ENCODE measurements at regions not wholly inside any gene's neighbourhood (a gene's known extent, or its start where the extent isn't known, plus 50 kb on each side); places are given as distances from the start of the nearest gene placed in this dataset.
"Not testable (repeated sequence)": the region's sequence is repeated elsewhere in the genome, so short reads cannot be mapped to it uniquely, and the experiment has no call there.

DNA sequence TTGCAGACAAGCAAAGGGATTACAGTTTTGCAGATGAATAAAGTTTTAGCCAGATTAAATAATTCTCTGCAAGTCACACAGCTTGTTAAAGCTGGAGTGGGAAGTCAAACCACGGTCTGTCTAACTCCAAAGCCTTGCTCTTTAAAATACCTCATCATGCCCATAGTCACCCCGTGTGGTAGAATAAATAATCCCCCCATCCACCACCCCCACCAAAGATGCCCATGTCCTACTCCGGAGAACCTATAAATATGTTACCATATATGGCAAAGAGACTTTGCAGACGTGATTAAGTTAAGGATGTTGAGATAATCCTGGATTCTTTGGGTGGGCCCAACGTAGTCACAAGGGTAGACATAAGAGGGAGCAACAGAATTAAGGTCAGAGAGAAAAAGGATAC, 118.7 kb downstream of the BEND2 start:
- DNase-seq (ENCODE audit: low read depth in 3 of 3): no peak

DNA sequence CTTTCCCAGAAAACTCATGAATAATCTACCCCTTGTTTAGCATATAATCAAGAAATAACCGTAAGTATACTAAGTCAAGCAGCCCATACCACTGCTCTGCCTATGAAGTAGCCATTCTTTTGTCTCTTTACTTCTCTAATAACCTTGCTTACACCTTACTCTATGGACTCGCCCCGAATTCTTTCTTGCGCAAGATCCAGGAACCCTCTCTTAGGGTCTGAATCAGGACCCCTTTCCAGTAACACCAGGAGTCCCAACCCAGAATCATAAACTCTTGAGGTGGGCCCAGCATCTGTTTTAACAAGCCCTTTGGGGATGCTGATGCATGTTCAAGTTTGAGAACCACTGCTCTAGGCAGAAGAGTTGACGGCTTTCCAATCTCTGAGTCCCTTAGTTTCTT, 119.6 kb downstream of the BEND2 start:
- DNase-seq (ENCODE audit: low read depth in 3 of 3): no peak

DNA sequence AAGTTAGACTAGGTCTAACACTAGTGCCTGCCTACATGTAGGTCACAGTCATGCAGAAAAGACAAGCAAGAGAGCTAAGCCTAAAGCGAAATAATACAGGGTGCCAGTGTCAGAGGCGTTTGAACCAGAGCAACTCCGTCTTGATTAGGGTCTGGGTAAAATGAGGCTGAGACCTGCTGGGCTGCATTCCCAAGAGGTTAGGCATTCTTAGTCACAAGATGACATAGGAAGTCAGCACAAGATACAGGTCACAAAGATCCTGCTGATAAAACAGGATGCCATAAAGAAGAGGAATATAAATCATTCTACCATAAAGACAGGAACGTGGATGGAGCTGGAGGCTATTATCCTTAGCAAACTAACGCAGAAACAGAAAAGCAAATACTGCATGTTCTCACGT, 120.9 kb downstream of the BEND2 start:
- DNase-seq (ENCODE audit: low read depth in 3 of 3): no peak

DNA sequence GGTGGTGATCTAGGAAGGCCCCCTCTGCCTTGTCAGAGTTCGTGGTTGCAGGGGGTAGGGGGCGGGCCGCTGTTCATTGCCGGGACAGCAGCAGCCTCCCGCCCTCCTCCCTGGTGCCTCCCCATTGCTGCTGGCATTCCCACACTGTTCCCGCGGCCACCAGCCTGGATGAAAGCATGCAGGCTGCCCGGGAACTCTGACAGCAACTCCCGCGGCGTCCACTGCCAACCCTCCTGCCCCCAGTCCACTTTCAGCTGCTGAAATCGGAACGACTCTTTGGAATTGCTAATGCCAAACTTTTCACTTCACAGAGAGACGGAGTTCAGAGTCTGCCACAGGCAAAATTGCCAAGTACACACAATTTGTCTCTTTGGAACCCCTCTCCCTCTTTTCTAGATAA, 121.9 kb downstream of the BEND2 start:
- DNase-seq (ENCODE audit: low read depth in 3 of 3): no peak

DNA sequence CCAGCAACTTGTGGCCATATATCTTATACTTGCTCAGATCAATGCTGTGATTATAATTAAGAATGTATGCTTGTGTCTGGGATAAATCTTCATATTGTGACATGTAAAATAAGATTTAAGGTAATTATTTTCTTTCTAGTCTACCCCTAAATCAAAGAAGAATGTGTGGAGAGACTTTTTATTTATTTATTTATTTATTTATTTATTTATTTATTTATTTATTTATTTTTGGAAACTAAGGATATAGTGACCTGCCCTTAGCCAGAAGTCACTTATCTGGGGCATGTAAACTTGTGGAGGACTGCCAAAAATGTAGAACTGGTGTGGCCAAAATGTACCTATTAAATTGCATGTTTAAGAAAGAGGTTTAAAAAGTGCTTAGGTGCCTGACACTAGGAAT, 144.3 kb downstream of the BEND2 start:
- no peak for DNase-seq (ENCODE audit: low read depth in 3 of 3)

DNA sequence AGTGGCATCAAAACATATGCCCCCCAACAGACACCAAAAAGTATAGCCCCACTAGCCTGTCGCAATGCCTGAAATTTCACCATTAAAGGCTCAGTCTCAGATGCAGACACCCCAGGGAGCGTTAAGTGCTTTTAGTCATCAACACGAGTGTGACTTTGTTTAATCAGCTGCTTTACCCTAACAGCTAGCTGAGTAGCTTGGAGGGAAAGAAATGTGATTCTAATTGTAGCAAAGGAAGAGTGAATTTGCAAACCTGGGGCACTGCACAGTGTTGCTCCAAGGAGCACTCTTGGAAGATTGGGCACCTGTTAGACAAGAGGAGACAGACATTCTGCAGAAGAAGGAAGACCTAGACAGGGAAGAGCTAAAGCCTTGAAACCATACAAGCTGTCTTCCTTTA, 145.1 kb downstream of the BEND2 start:
- DNase-seq (ENCODE audit: low read depth in 3 of 3): no peak

DNA sequence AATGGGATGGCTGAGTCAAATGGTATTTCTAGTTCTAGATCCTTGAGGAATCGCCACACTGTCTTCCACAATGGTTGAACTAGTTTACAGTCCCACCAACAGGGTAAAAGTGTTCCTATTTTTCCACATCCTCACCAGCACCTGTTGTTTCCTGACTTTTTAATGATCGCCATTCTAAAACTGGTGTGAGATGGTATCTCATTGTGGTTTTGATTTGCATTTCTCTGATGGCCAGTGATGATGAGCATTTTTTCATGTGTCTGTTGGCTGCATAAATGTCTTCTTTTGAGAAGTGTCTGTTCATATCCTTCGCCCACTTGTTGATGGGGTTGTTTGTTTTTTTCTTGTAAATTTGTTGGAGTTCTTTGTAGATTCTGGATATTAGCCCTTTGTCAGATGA, 152.6 kb downstream of the BEND2 start:
- not testable (repeated sequence) for DNase-seq (ENCODE audit: low read depth in 3 of 3)

DNA sequence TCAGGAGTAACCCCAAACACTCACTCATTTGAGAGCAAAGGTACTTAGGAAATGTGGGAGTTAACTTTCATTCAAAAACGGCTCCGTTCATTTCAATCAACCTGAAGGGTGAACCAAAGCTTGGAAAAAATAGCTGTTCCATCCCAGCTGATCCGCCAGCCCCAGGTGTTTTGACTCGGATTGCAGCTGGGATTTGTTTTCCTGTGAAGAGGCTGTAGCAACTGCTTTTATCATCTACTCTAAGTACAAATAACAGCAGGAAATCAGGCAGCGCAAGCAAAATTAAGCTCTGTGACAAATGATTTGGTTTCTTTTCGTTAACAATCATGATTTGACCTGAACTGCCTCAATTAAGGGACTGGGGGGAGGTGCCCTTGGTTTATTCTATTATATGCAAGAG, 154.7 kb downstream of the BEND2 start:
- no peak for DNase-seq (ENCODE audit: low read depth in 3 of 3)

DNA sequence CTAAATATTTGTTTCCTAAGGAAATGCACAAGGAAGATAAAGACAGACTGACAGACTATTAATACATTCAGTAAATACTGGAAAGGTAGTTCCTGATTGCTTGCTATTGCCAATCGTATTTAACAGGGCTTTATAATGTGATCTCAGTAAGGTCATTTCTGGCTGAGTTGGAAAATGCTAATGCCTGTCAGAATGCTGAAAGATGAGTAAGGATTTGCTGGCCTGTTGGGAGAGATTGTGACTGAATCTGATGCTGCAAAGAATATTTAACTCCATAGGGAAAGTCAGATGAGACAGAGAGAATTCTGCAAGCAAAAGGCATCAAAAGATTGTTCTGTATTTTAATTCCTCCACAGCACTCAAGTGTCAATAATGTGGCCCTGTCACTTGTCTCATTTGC, 169.0 kb downstream of the BEND2 start:
- DNase-seq (ENCODE audit: low read depth in 3 of 3): no peak

DNA sequence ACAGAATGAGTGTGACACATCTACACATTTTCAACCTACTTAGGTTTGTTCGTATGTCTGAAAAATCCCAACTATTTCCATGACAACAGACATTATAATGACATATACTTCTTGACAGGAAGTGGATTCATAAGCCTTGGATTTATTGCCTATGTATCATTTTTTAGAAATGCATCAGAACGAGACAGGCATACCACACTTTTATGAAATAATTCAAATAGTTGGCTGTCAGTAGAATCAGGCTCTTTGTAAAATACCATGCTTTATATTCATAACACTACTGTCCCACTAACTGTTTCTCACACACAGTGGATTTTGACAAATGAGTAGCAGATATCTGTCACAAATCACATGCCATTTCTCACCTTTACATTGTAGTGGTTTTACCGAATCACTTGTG, 173.2 kb downstream of the BEND2 start:
- no peak for DNase-seq (ENCODE audit: low read depth in 3 of 3)

DNA sequence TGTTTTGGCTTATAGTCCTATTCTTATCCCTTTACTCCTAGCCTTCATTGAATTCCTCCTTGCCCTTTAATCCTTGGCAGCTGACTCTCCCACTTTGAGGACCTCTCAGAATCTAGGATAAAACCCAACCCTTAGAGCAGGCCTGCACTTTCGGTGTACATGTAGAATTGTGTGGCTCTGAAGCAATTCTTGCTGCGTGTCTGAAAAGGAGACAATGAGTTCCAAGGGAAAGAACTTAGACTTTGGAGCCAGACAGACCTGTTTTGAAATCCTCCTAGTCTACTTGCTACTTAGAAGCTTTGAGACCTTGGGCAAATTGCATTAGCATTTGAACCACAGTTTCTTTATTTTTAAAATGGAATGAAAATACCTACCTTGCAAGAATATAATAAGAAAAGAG, 175.2 kb downstream of the BEND2 start:
- no peak for DNase-seq (ENCODE audit: low read depth in 3 of 3)

DNA sequence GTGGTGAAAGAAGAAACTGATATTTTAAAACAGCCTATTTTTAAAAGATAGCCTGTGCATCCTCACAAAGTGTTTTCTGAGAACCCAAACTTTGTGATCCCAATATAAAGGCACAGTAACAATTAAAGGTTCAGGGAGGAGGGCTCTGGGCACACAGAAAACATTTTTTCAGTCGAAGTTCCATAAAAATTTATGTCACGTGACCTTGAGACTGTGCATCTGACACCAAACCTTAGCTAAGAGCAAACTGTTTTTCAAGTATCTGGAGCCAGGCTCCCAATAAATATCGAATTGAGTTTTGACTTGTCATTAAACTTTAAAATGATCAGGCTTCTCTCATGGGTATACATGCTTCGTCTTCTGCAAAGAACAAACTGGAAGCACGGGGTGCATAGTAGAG, 177.9 kb downstream of the BEND2 start:
- no peak for DNase-seq (ENCODE audit: low read depth in 3 of 3)

DNA sequence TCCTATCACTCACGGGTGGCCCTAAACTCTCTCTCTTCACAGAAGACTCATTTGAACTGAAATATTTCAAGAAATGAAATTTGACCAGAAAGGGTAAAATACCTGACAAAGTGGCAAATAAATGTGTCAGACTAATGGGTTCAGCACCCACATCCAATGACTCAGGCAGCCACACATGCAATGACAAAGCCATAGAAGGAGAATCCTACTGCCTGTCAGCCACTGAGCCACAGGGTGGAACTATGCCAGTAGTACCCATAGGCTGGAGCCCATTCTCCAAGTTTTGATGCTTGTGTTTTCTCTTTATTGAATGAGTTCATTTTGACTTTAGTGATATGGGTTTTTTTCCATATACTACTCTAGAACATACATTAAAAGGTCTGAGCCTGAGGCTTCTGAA, 179.0 kb downstream of the BEND2 start:
- DNase-seq (ENCODE audit: low read depth in 3 of 3): no peak

DNA sequence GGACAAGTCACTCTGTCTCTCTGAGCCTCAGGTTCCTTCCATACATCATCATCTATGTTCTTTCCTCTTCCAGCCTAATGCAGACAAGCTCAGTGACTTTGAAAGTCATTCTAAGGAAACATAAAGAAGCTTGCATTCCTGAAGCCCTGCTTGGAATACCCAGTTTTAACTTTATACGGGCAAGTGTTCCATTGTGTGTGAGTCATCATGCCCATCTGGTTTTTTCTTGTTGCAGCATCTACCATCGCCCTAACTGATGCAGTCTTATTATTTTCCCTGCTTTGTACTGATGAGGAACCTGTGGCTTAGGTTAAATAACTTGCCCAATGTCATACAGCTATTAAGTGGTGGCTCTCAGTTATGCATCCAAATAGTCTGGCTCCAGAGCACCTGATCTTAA, 177.9 kb upstream of the RAI2 start:
- no peak for DNase-seq (ENCODE audit: low read depth in 3 of 3)

DNA sequence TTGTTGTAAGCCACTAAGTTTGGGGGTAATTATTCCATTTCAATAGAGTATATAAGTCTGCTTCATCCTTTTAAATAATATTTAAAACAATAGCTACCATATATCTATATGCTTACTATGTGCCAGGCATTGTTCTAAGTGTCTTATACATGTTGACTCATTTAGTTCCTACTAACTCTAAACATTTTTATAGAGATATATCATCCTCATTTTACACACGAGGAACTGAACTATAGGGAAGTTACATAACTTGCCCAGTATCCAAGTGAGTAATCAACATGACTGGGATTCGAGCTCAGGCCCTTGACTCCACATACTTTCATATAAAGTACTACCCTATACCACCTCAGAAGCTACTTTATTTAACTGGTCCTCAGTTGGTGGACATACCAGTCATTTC, 175.3 kb upstream of the RAI2 start:
- no peak for DNase-seq (ENCODE audit: low read depth in 3 of 3)

DNA sequence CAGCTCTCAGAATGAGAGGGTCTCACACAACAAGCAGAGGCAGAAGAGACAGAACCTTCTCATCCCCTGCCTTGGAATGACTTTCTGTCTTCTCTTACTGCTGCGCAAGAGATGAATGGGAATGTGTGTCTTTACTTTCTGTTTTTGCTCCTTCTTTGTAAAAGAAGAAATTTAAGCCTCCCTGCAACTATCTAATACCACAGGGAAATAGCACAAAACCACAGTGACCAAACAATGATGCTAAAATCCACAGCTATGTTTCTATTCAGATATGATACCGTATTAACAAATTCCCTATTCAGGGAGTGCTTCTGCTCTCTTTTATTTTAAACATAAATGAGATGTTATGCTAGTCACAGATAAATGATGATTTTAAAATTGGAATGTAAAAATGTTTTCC, 173.8 kb upstream of the RAI2 start:
- no peak for DNase-seq (ENCODE audit: low read depth in 3 of 3)

DNA sequence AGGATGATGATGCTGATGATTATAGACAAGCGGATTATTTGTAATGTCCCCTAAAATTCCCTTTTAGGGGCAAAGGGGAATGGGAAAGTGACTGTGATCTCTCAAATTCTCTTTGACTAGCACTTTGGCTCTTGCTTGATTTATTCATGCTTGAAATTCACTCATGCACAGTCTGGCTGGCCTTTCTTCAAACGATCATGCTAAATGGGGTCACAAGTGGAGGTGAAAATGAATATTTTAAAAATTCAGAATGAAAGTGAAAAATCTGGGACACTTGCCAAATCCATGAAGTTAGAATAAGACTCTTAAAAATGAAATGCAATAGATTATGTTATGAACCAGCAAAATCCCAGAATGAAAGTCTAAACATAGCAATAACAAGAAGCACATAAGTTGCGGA, 173.4 kb upstream of the RAI2 start:
- DNase-seq (ENCODE audit: low read depth in 3 of 3): no peak

DNA sequence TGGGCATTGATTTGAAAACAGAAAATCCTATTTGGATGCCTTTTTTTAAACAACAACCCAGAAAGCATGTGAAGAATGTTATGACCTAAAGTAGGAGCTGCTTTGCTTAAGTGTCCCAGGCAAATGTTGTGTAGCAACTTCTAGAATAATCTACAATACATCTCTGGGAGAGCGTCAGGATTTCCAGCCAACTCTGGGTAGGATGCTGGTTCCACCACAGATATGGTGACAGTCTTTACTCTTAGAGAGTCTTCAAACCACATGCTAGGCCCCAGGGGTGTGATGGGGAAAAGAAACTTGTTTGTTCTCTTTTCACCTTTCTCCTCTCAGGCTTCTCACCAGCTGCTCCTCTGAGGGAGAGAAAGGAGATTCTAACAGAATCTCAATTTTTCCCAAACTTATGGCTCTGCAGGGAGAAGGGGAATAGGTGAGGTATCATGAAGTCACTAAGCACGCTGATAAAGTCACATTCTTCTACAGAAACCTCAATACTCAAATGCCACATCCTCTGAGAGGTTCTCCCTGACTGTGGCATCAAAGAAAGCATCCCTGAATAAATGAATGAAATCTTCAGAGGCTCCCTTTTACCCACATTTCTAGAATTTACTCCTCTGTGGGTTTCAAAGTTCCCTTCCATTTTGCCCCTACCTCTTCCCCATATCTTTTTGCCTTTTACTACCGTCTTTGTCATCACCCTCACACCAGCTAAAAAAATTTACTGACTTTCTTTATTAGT, 171.6 kb upstream of the RAI2 start:
- no peak for DNase-seq (ENCODE audit: low read depth in 3 of 3)

DNA sequence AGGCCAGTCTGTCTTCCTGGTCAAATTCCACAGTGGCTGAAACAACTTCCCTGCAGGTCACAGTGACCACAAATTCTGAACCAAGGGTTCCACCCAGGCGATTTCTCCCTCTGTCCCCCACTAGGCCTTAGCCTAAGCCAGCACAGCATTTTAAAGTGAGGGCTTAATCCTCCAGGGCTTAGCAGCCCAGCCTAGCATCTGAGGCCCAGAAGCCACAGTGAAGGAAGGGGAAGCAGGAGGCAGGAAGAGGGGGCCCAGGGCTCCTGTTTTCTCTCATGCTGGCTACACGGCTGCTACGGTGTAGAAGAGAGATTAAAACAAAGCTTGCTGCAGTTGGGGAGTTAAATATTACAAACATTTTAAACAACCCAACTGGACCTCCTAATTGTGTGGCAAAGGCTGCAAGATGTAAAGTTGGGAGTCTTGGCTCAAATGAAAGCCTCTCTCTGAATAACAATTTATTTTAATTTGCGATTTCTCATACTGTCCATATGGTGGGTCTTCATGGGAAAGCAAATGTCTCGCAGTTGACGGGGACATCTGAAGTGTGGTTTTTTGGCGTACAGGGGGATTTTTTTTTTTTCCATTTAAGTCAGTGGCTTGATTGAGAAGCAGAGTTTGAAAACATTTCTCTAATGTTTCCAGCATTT, 170.8 kb upstream of the RAI2 start:
- no peak for DNase-seq (ENCODE audit: low read depth in 3 of 3)

DNA sequence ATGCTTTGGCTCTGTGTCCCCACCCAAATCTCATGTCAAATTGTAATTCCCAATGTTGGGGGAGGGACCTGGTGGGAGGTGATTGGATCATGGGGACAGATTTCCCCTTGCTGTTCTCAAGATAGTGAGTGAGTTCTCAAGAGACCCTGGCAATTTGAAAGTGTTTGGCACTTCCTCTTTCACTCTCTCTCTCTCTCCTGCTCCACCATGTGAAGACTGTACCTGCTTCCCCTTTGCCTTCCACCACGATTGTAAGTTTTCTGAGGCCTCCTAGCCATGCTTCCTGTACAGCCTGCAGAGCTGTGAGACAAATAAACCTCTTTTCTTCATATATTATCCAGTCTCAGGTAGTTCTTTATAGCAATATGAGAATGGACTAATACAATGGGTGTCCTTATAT, 169.6 kb upstream of the RAI2 start:
- not testable (repeated sequence) for DNase-seq (ENCODE audit: low read depth in 3 of 3)

DNA sequence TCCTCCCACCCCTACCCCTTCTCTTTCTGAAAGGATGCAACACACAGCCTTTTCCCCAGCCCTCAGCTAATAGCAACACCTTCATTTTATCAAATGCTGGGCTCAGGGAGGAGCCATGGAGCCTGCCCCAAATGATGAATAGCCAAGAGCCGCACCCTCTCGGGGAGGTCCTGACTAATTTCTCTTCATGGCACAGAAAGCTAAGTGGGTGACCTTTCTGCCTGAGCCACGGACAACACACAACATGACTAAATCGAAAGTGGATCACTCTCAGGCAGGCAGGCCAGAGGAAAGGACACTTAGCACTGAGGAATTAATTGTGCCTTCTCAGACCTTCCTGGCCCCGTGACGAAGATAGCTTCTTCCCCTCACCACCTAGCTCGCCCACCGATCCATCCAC, 165.1 kb upstream of the RAI2 start:
- DNase-seq (ENCODE audit: low read depth in 3 of 3): no peak

DNA sequence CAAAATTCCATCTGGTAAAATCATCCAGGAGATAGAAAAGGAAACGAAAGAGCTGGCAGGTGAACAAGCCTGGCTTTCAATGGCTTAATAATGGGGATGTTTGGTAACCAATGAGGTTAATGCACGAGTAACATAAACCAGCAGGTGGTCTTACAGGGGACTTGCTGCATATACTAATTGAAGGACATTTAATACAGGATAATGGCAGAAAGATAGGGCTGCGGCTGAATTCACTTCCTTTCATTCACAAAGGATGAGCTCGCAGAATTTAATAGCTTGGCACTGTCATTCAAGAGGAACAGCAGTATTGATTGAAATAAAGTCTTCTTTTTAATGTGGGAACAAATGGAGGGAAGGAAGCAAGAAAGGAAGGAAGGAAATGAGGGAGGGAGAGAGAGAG, 156.3 kb upstream of the RAI2 start:
- DNase-seq (ENCODE audit: low read depth in 3 of 3): no peak

DNA sequence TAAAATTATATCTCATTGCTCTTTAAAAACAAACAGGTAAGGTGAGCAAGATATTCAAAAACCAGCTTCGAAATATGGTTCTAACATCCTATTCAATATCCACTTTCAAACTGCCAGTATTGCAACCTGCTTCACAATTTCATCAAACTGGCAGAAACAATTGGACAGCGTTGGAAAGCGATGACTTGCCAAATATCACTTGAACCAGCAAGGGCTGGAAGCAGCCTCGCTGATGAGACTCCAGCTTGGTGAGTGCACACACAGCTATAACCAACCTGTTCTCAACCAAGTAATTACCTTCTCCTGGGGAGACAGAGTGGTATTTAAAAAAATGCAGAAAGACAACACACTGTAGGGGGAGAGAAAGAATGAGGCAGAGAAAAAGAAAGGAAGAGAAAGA, 155.8 kb upstream of the RAI2 start:
- DNase-seq (ENCODE audit: low read depth in 3 of 3): no peak

DNA sequence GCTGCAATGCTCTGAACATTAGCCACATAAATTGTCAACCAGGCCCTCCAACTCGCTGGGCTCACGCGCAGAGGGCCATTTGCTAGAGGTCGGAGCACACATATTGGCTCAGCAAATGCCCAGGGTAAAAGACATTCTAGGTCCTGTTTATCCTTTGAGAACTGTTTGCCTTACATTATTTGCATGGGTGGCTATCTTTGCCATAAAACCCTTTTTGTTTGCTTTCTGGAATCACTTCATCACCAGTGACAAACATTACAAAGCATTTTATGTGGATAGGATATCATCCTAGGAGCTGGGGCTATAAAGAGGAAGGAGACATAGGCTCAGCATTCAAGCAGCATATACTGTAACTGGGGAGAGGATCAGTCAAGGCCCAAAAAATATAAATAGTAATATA, 149.2 kb upstream of the RAI2 start:
- no peak for DNase-seq (ENCODE audit: low read depth in 3 of 3)
